EH (cell line): ENCODE measurements at regions not wholly inside any gene's neighbourhood (a gene's known extent, or its start where the extent isn't known, plus 50 kb on each side); places are given as distances from the start of the nearest gene placed in this dataset.
"Not testable (repeated sequence)": the region's sequence is repeated elsewhere in the genome, so short reads cannot be mapped to it uniquely, and the experiment has no call there.

ENCODE experiments used
- DNase-seq: peaks from one replicate; pipeline ENCODE4 v3.0.0-alpha.2; 2015; ENCODE audit warnings: low read depth

- no peak for DNase-seq
These were observed 364.2 kb upstream of the CNTN3 start for GRCh38 chr3:74978684-74979083.

- DNase-seq = not testable (repeated sequence)
These were observed 370.8 kb upstream of the CNTN3 start for GRCh38 chr3:74985028-74985904.

GRCh38 chr3:74988095-74988494 is 373.6 kb upstream of the CNTN3 start:
- no peak for DNase-seq

- no peak for DNase-seq
These were observed 378.4 kb upstream of the CNTN3 start for GRCh38 chr3:74992898-74993297.

GRCh38 chr3:75001330-75001729 is 386.9 kb upstream of the CNTN3 start:
- DNase-seq = no peak

- no peak for DNase-seq
These were observed 398.4 kb upstream of the CNTN3 start for GRCh38 chr3:75012791-75013331.

GRCh38 chr3:75014008-75014407 is 399.5 kb upstream of the CNTN3 start:
- DNase-seq = no peak

GRCh38 chr3:75015280-75015679 is 400.8 kb upstream of the CNTN3 start:
- DNase-seq = no peak

GRCh38 chr3:75035146-75035545 is 420.7 kb upstream of the CNTN3 start:
- no peak for DNase-seq

- DNase-seq = no peak
These were observed 428.5 kb upstream of the CNTN3 start for GRCh38 chr3:75042941-75043340.

- peak; percentile 2 for DNase-seq
These were observed 434.2 kb upstream of the CNTN3 start for GRCh38 chr3:75048650-75049049.

- no peak for DNase-seq
These were observed 435.1 kb upstream of the CNTN3 start for GRCh38 chr3:75049533-75049932.

- no peak for DNase-seq
These were observed 444.7 kb upstream of the CNTN3 start for GRCh38 chr3:75059120-75059519.

- DNase-seq = no peak
These were observed 447.3 kb upstream of the CNTN3 start for GRCh38 chr3:75061806-75062205.

GRCh38 chr3:75075158-75075557 is 460.7 kb upstream of the CNTN3 start:
- no peak for DNase-seq

- no peak for DNase-seq
These were observed 462.0 kb upstream of the CNTN3 start for GRCh38 chr3:75076481-75076880.

- DNase-seq = no peak
These were observed 463.8 kb upstream of the CNTN3 start for GRCh38 chr3:75078290-75078689.

- DNase-seq = no peak
These were observed 468.4 kb upstream of the CNTN3 start for GRCh38 chr3:75082845-75083244.

- no peak for DNase-seq
These were observed 475.4 kb upstream of the CNTN3 start for GRCh38 chr3:75089841-75090240.

GRCh38 chr3:75101329-75102147 is 487.1 kb upstream of the CNTN3 start:
- DNase-seq = no peak

- DNase-seq = no peak
These were observed 496.3 kb upstream of the CNTN3 start for GRCh38 chr3:75110741-75111140.

GRCh38 chr3:75115695-75116094 is 501.2 kb upstream of the CNTN3 start:
- DNase-seq = no peak

GRCh38 chr3:75118779-75119178 is 504.3 kb upstream of the CNTN3 start:
- DNase-seq = no peak
